OCI-LY7 (cell line): ENCODE measurements at regions not wholly inside any gene's neighbourhood (a gene's known extent, or its start where the extent isn't known, plus 50 kb on each side); places are given as distances from the start of the nearest gene placed in this dataset.
"Not testable (repeated sequence)": the region's sequence is repeated elsewhere in the genome, so short reads cannot be mapped to it uniquely, and the experiment has no call there.

Experiments
- EZH2phosphoT487 ChIP-seq: fragments of 200-600 bp; sonication (generic); IDR thresholded peaks from 2 replicates; pipeline ENCODE4 v1.6.1; 2018; ENCODE audit warnings: low read depth, borderline replicate concordance, mild to moderate bottlenecking, mixed run types, antibody characterized with exemption, low read length, moderate library complexity, mixed read lengths
- TF ChIP-seq, protein P1 (sequence below): fragments of 200-600 bp; sonication (generic); conservative IDR thresholded peaks from 2 replicates; pipeline ENCODE4 v1.5.1; 2014; ENCODE audit warnings: mild to moderate bottlenecking, antibody characterized with exemption, low read length, moderate library complexity, mixed read lengths

DNA sequence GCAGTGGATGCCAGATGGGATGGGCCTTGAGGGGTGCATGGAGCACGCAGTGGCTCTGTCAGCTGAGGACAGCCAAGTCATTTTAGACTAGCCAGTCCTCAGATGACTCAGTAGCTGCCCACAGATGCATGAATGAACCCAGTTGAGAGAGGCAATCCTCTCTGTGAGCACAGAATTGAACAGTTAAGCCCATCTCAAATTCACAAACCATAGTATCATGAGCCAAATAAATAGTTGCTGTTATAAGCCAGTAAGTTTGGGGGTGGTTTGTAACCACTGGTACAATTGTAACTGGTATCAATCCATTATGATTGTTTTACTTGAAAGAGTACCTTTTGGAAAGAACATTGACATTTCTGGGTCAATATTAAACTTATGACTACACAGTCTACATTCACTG, 120.0 kb upstream of the NEK3 start:
- TF ChIP-seq, protein P1, sequence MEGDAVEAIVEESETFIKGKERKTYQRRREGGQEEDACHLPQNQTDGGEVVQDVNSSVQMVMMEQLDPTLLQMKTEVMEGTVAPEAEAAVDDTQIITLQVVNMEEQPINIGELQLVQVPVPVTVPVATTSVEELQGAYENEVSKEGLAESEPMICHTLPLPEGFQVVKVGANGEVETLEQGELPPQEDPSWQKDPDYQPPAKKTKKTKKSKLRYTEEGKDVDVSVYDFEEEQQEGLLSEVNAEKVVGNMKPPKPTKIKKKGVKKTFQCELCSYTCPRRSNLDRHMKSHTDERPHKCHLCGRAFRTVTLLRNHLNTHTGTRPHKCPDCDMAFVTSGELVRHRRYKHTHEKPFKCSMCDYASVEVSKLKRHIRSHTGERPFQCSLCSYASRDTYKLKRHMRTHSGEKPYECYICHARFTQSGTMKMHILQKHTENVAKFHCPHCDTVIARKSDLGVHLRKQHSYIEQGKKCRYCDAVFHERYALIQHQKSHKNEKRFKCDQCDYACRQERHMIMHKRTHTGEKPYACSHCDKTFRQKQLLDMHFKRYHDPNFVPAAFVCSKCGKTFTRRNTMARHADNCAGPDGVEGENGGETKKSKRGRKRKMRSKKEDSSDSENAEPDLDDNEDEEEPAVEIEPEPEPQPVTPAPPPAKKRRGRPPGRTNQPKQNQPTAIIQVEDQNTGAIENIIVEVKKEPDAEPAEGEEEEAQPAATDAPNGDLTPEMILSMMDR = not testable (repeated sequence)
- TF ChIP-seq EZH2phosphoT487 = not testable (repeated sequence)
